Fibroblast of villous mesenchyme (primary cell): ENCODE measurements at regions not wholly inside any gene's neighbourhood (a gene's known extent, or its start where the extent isn't known, plus 50 kb on each side); places are given as distances from the start of the nearest gene placed in this dataset.

Experiments used
- DNase-seq: peaks from one replicate; pipeline ENCODE4 v3.0.0-alpha.2; 2010; ENCODE audit warnings: low read depth
- H3K4me3 ChIP-seq: 2 replicates; pipeline ENCODE4 v1.5.1; 2011; ENCODE audit warnings: low read depth, mild to moderate bottlenecking, low read length
- CTCF ChIP-seq: IDR thresholded peaks from 2 replicates; pipeline ENCODE4 v1.5.1; 2012; ENCODE audit warnings: low read depth, mild to moderate bottlenecking, low read length; ENCODE audit not compliant: insufficient read depth

GRCh38 chr1:37290718-37291117 lies 183.7 kb upstream of the ZC3H12A start:
- no peak overlapping the region for H3K4me3 ChIP-seq
- no peak for DNase-seq
- TF ChIP-seq CTCF = no peak

GRCh38 chr1:37292789-37293188 lies 181.6 kb upstream of the ZC3H12A start:
- no peak for DNase-seq
- no peak for TF ChIP-seq CTCF
- no peak overlapping the region for H3K4me3 ChIP-seq

GRCh38 chr1:37294096-37294495 lies 180.3 kb upstream of the ZC3H12A start:
- DNase-seq = no peak
- H3K4me3 ChIP-seq = no peak overlapping the region
- TF ChIP-seq CTCF = no peak

- no peak for DNase-seq
These were observed 179.9 kb upstream of the ZC3H12A start for GRCh38 chr1:37294529-37294928.

GRCh38 chr1:37298769-37299168 lies 175.6 kb upstream of the ZC3H12A start:
- DNase-seq = no peak
- no peak for TF ChIP-seq CTCF
- no peak overlapping the region for H3K4me3 ChIP-seq

More at GRCh38 chr1:37294529-37294928, 179.9 kb upstream of the ZC3H12A start:
- H3K4me3 ChIP-seq = no peak overlapping the region
- no peak for TF ChIP-seq CTCF

- H3K4me3 ChIP-seq = no peak overlapping the region
- DNase-seq = no peak
- TF ChIP-seq CTCF = no peak
These were observed 175.2 kb upstream of the ZC3H12A start for GRCh38 chr1:37299216-37299615.

- TF ChIP-seq CTCF = no peak
- H3K4me3 ChIP-seq = no peak overlapping the region
- DNase-seq = no peak
These were observed 170.4 kb upstream of the ZC3H12A start for GRCh38 chr1:37303884-37304574.
